IMR-90 (cell line): ENCODE measurements at regions not wholly inside any gene's neighbourhood (a gene's known extent, or its start where the extent isn't known, plus 50 kb on each side); places are given as distances from the start of the nearest gene placed in this dataset.

ENCODE experiments used
- ATAC-seq: fragments of 200-7000 bp; cut with Tn5 transposase; 2 replicates; pipeline ENCODE4 v1.9.1; 2020; ENCODE audit warnings: low read depth, mild to moderate bottlenecking, moderate library complexity
- BruUV-seq: library from RNA; stranded (reverse); fragments of 400-500 nt; replicated peaks from 2 replicates; lab custom pipeline; 2021; lab: Mats Ljungman, UMichigan
- CTCF ChIA-PET: fragments of 300-600 bp; formaldehyde crosslinking; extraction: SDS; loops from one replicate; lab custom pipeline; 2021; ENCODE audit warnings: antibody characterized with exemption; lab: Yijun Ruan, JAX
- POLR2A ChIA-PET: fragments of 300-600 bp; sonication (Branson Sonifier 250); formaldehyde crosslinking; loops from one replicate; lab custom pipeline; 2022; ENCODE audit warnings: antibody characterized with exemption; ENCODE audit not compliant: unreplicated experiment; lab: Charles Lee
- DNase-seq: peaks from one replicate; pipeline ENCODE4 v3.0.0; 2013
- H2AFZ ChIP-seq: replicated peaks from 2 replicates; pipeline ENCODE3; 2013; ENCODE audit warnings: low read length, mild to moderate bottlenecking; ENCODE audit not compliant: poor library complexity
- H2AK5ac ChIP-seq: 2 replicates; pipeline ENCODE4 v1.6.1; 2013; ENCODE audit warnings: low read depth, low read length, inconsistent platforms
- H2AK9ac ChIP-seq: replicated peaks from 2 replicates; pipeline ENCODE3; 2013; ENCODE audit warnings: mild to moderate bottlenecking, low read depth, low read length, moderate library complexity; ENCODE audit not compliant: poor library complexity
- H2BK120ac ChIP-seq: 2 replicates; pipeline ENCODE4 v1.6.1; 2013; ENCODE audit warnings: low read depth, low read length, inconsistent platforms
- H2BK15ac ChIP-seq: 3 replicates; pipeline ENCODE4 v1.6.1; 2013; ENCODE audit warnings: low read depth, low read length, inconsistent platforms
- H2BK20ac ChIP-seq: 2 replicates; pipeline ENCODE4 v1.6.1; 2013; ENCODE audit warnings: low read depth, mild to moderate bottlenecking, inconsistent platforms, low read length, moderate library complexity
- H2BK5ac ChIP-seq: 2 replicates; pipeline ENCODE4 v1.6.1; 2013; ENCODE audit warnings: mild to moderate bottlenecking, low read depth, low read length, inconsistent platforms; ENCODE audit not compliant: poor library complexity, severe bottlenecking
- H3K14ac ChIP-seq: replicated peaks from 2 replicates; pipeline ENCODE4 v1.6.1; 2013; ENCODE audit warnings: low read depth, low read length, inconsistent platforms
- H3K18ac ChIP-seq: 2 replicates; pipeline ENCODE4 v1.6.1; 2013; ENCODE audit warnings: low read depth, low read length, control low read depth
- H3K23ac ChIP-seq: 2 replicates; pipeline ENCODE4 v1.6.1; 2013; ENCODE audit warnings: low read depth, low read length, inconsistent platforms
- H3K27ac ChIP-seq: 2 replicates; pipeline ENCODE4 v1.5.1; 2013; ENCODE audit warnings: mild to moderate bottlenecking, control low read depth, low read length; ENCODE audit not compliant: insufficient read depth
- H3K27me3 ChIP-seq: 2 replicates; pipeline ENCODE4 v1.6.1; 2013; ENCODE audit warnings: low read length; ENCODE audit not compliant: control insufficient read depth, insufficient read depth
- H3K36me3 ChIP-seq: 2 replicates; pipeline ENCODE4 v1.6.1; 2013; ENCODE audit warnings: low read length, mixed read lengths; ENCODE audit not compliant: control insufficient read depth, insufficient read depth
- H3K4ac ChIP-seq: 2 replicates; pipeline ENCODE4 v1.6.1; 2013; ENCODE audit warnings: low read depth, low read length, inconsistent platforms
- H3K4me1 ChIP-seq: 2 replicates; pipeline ENCODE4 v1.6.1; 2013; ENCODE audit warnings: low read length, mixed read lengths; ENCODE audit not compliant: control insufficient read depth, insufficient read depth
- H3K4me2 ChIP-seq: 2 replicates; pipeline ENCODE4 v1.6.1; 2013; ENCODE audit warnings: low read depth, mild to moderate bottlenecking, control low read depth, low read length, moderate library complexity
- H3K4me3 ChIP-seq: 2 replicates; pipeline ENCODE4 v1.5.1; 2013; ENCODE audit warnings: low read depth, mild to moderate bottlenecking, control low read depth, low read length, moderate library complexity; ENCODE audit not compliant: insufficient read depth
- H3K56ac ChIP-seq: 2 replicates; pipeline ENCODE4 v1.6.1; 2013; ENCODE audit warnings: low read length, inconsistent platforms; ENCODE audit not compliant: insufficient read depth; ENCODE audit errors: extremely low read depth
- H3K79me1 ChIP-seq, 2 experiments: 2 replicates each; pipeline ENCODE4 v1.6.1; 2013; ENCODE audit warnings: low read length in 2 of 2, inconsistent platforms in 1 of 2, low read depth in 1 of 2
- H3K9ac ChIP-seq: 2 replicates; pipeline ENCODE4 v1.6.1; 2013; ENCODE audit warnings: low read depth, low read length, control low read depth
- H3K9me1 ChIP-seq: 2 replicates; pipeline ENCODE4 v1.6.1; 2013; ENCODE audit warnings: low read length, inconsistent platforms; ENCODE audit not compliant: insufficient read depth
- H3K9me3 ChIP-seq: 2 replicates; pipeline ENCODE4 v1.6.1; 2013; ENCODE audit warnings: low read length; ENCODE audit not compliant: control insufficient read depth, insufficient read depth
- H4K20me1 ChIP-seq: 2 replicates; pipeline ENCODE4 v1.6.1; 2013; ENCODE audit warnings: low read length, inconsistent platforms; ENCODE audit not compliant: insufficient read depth
- H4K5ac ChIP-seq: 2 replicates; pipeline ENCODE4 v1.6.1; 2013; ENCODE audit warnings: mild to moderate bottlenecking, low read depth, low read length, control low read depth
- H4K8ac ChIP-seq, 2 experiments: 2 replicates each; pipeline ENCODE4 v1.6.1; 2013; ENCODE audit warnings: low read depth in 2 of 2, low read length in 2 of 2, control low read depth in 1 of 2, inconsistent platforms in 1 of 2
- H4K91ac ChIP-seq: 2 replicates; pipeline ENCODE4 v1.6.1; 2013; ENCODE audit warnings: low read depth, low read length, inconsistent platforms; ENCODE audit not compliant: insufficient read depth
- CEBPB ChIP-seq: IDR thresholded peaks from 2 replicates; pipeline ENCODE4 v1.6.1; 2012; ENCODE audit warnings: low read depth, low read length, improper control_type of control experiment
- CTCF ChIP-seq: conservative IDR thresholded peaks from 2 replicates; pipeline ENCODE4 v1.5.1; 2012; ENCODE audit warnings: mild to moderate bottlenecking, low read depth, low read length, improper control_type of control experiment
- ELK1 ChIP-seq: fragments of 150-350 bp; IDR thresholded peaks from 2 replicates; pipeline ENCODE4 v1.6.1; 2016; ENCODE audit warnings: low read depth, mild to moderate bottlenecking, low read length, moderate library complexity, borderline replicate concordance
- FOS ChIP-seq: fragments of 150-350 bp; IDR thresholded peaks from 2 replicates; pipeline ENCODE4 v1.6.1; 2016; ENCODE audit warnings: low read depth, low read length
- MAFK ChIP-seq: IDR thresholded peaks from 2 replicates; pipeline ENCODE4 v1.6.1; 2012; ENCODE audit warnings: low read depth, low read length, improper control_type of control experiment
- MXI1 ChIP-seq: IDR thresholded peaks from 2 replicates; pipeline ENCODE4 v1.6.1; 2012; ENCODE audit warnings: low read depth, mild to moderate bottlenecking, low read length, moderate library complexity, borderline replicate concordance
- NFE2L2 ChIP-seq: fragments of 150-350 bp; IDR thresholded peaks from 2 replicates; pipeline ENCODE4 v1.6.1; 2016; ENCODE audit warnings: low read depth, mild to moderate bottlenecking, low read length
- POLR2A ChIP-seq: IDR thresholded peaks from 2 replicates; pipeline ENCODE4 v1.6.1; 2012; ENCODE audit warnings: mild to moderate bottlenecking, low read depth, low read length
- RAD21 ChIP-seq: IDR thresholded peaks from 2 replicates; pipeline ENCODE4 v1.6.1; 2012; ENCODE audit warnings: low read length, improper control_type of control experiment
- RCOR1 ChIP-seq: IDR thresholded peaks from 2 replicates; pipeline ENCODE4 v1.6.1; 2012; ENCODE audit warnings: mild to moderate bottlenecking, low read length, improper control_type of control experiment; ENCODE audit not compliant: insufficient replicate concordance
- RFX5 ChIP-seq: IDR thresholded peaks from 2 replicates; pipeline ENCODE4 v1.8.0; 2012; ENCODE audit warnings: low read depth, mild to moderate bottlenecking, low read length, moderate library complexity
- SMC3 ChIP-seq: fragments of 150-350 bp; IDR thresholded peaks from 2 replicates; pipeline ENCODE4 v1.6.1; 2016; ENCODE audit warnings: low read depth, mild to moderate bottlenecking, antibody characterized with exemption, low read length, moderate library complexity
- USF2 ChIP-seq: fragments of 150-350 bp; IDR thresholded peaks from 2 replicates; pipeline ENCODE4 v1.6.1; 2017; ENCODE audit warnings: mild to moderate bottlenecking, antibody characterized with exemption, low read length, low read depth
- WGBS, 2 experiments: methylation state at CpG; one replicate each; pipeline versions ENCODE4 v1.1.5 to v1.1.7; 2013; ENCODE audit warnings: missing lambda C conversion rate in 2 of 2; ENCODE audit not compliant: insufficient read length in 1 of 2; ENCODE audit errors: extremely low coverage in 2 of 2; 5-methylcytosine and 5-hydroxymethylcytosine counted together
- dilution Hi-C: fragments of 300-500 bp; cut with HindIII; formaldehyde crosslinking; loops from one replicate; pipeline ENCODE4 v1.14.3; 2018; ENCODE audit warnings: low sequenced_read_pairs; ENCODE audit not compliant: unreplicated experiment
- in situ Hi-C: fragments of 300-500 bp; cut with MboI; formaldehyde crosslinking; loops from 3 replicates; pipeline ENCODE4 v1.14.3; 2019; ENCODE audit warnings: low sequenced_read_pairs, inconsistent platforms, mixed read lengths
- intact Hi-C: fragments of 100-400 bp; cut with micrococcal nuclease; formaldehyde crosslinking; loops from 2 replicates; pipeline ENCODE4 v1.10.0; 2022

- intact Hi-C loops (no loop called here), in situ Hi-C loops (no loop called here), dilution Hi-C loops (no loop called here)
- no peak for ATAC-seq
- no TSS peak for BruUV-seq
- H3K4me1 ChIP-seq, result no peaks in the 10 kb centered on the region
- no peaks in the 10 kb centered on the region for H3K36me3 ChIP-seq
- H3K27ac ChIP-seq, result no peak overlapping the region
- no peak overlapping the region for H2AK9ac ChIP-seq
- peaks cover 10% of the 10 kb centered on the region for H3K9me3 ChIP-seq
- H2BK120ac ChIP-seq, result no peak overlapping the region
- H2AK5ac ChIP-seq, result no peak overlapping the region
- no peaks in the 10 kb centered on the region for H4K20me1 ChIP-seq
- H3K56ac ChIP-seq, result no peak overlapping the region
- POLR2A ChIA-PET, result no interaction called here
- WGBS, 2 experiments, result no CpG with 5 or more reads among the region's 4 CpGs
- H2BK5ac ChIP-seq, result no peak overlapping the region
- no peak overlapping the region for H4K91ac ChIP-seq
- no peaks in the 10 kb centered on the region for H3K27me3 ChIP-seq
- H4K8ac ChIP-seq, result no peak overlapping the region
- H3K9ac ChIP-seq, result no peak overlapping the region
- H3K4me2 ChIP-seq, result no peak overlapping the region
- no peak overlapping the region for H3K4me3 ChIP-seq
- H3K14ac ChIP-seq, result no peak overlapping the region
- H2AFZ ChIP-seq, result no peak overlapping the region
- no peak overlapping the region for H4K5ac ChIP-seq
- H3K79me1 ChIP-seq, result no peaks in the 10 kb centered on the region
- CTCF ChIA-PET, result no interaction called here
- H3K18ac ChIP-seq, result no peak overlapping the region
- no peaks in the 10 kb centered on the region for H3K9me1 ChIP-seq
- H3K23ac ChIP-seq, result no peak overlapping the region
- H2BK20ac ChIP-seq, result no peak overlapping the region
- no peak overlapping the region for H3K4ac ChIP-seq
- no peak for DNase-seq
- TF ChIP-seq NFE2L2 (no peak), SMC3 (no peak), USF2 (no peak), RFX5 (no peak), FOS (no peak), CTCF (no peak), RCOR1 (no peak), POLR2A (no peak), CEBPB (no peak), MAFK (no peak), MXI1 (no peak), ELK1 (no peak), RAD21 (no peak)
- no peak overlapping the region for H2BK15ac ChIP-seq
Measured at GRCh38 chr20:55329108-55329507, 676.2 kb downstream of the CBLN4 start.
